ENCODE measurements at regions not wholly inside any gene's neighbourhood (a gene's known extent, or its start where the extent isn't known, plus 50 kb on each side); places are given as distances from the start of the nearest gene placed in this dataset.

- H3K27ac ChIP-seq = no peak overlapping the region
- POLR2A ChIA-PET = no interaction called here
- FAIRE-seq (no peak), ATAC-seq (no peak), DNase-seq (ENCODE audit: low read depth in 1 of 2, low spot score in 1 of 2) (no peak)
- no peak overlapping the region for H3K4me3 ChIP-seq
- TF ChIP-seq BHLHE40 (IDR thresholded peaks at IDR 0.05; ENCODE audit: low read depth, low read length) = no peak
- 0 out of 2 replicates have a peak, but pooled peaks have one; percentile 19 for TF ChIP-seq REST (IDR thresholded peaks at IDR 0.05)
- TF ChIP-seq MAZ (IDR thresholded peaks at IDR 0.05; ENCODE audit: borderline replicate concordance, low read depth, low read length) = no peak
- no peak overlapping the region for H3K4me2 ChIP-seq
- H3K4me1 ChIP-seq = no peaks in the 10 kb centered on the region
- WGBS (ENCODE audit: missing lambda C conversion rate) = 67% methylated on average over 4 of the region's 4 CpGs
- H3K9me3 ChIP-seq = no peaks in the 10 kb centered on the region
- CTCF ChIA-PET = no interaction called here
Observed at GRCh38 chrX:45859407-45859806, 658.7 kb upstream of the DIPK2B start.

GRCh38 chrX:45852884-45853283 is 652.2 kb upstream of the DIPK2B start:
- H3K27ac ChIP-seq = peak overlapping the region; percentile 48 to 96; a peak in 4 of 6 replicates
- peaks cover 19% of the 10 kb centered on the region for H3K4me1 ChIP-seq
- FAIRE-seq (peak; percentile 81), ATAC-seq (no peak), DNase-seq (ENCODE audit: low read depth in 1 of 2, low spot score in 1 of 2) (no peak)
- no peaks in the 10 kb centered on the region for H3K9me3 ChIP-seq
- ChIA-PET CTCF (no interaction called here), POLR2A (no interaction called here)
- H3K4me3 ChIP-seq = no peak overlapping the region
- TF ChIP-seq EHMT2 (IDR thresholded peaks at IDR 0.05; ENCODE audit: low read depth) (no peak), KDM5A (IDR thresholded peaks at IDR 0.05) (no peak), GATA3 (IDR thresholded peaks at IDR 0.05; ENCODE audit: borderline replicate concordance) (no peak), SMC3 (IDR thresholded peaks at IDR 0.05) (no peak), BCL3 (IDR thresholded peaks at IDR 0.05) (no peak), HOXB5 (CRISPR knock-in tag; IDR thresholded peaks at IDR 0.05) (no peak), NR3C1 (IDR thresholded peaks at IDR 0.05) (no peak), CBX8 (IDR thresholded peaks at IDR 0.05) (no peak), ATOH8 (CRISPR knock-in tag; IDR thresholded peaks at IDR 0.05; ENCODE audit: low read depth) (no peak), E2F6 (IDR thresholded peaks at IDR 0.05; ENCODE audit: borderline replicate concordance, low read depth) (no peak), FOSB (CRISPR knock-in tag; IDR thresholded peaks at IDR 0.05) (no peak), RCOR1 (IDR thresholded peaks at IDR 0.05; ENCODE audit: low read depth, low read length) (no peak), EP300 (IDR thresholded peaks at IDR 0.05) (no peak), EHF (CRISPR knock-in tag; IDR thresholded peaks at IDR 0.05) (no peak), HES2 (IDR thresholded peaks at IDR 0.05) (no peak), CEBPB (IDR thresholded peaks at IDR 0.05) (no peak), FOSL2 (IDR thresholded peaks at IDR 0.05) (no peak), FOSL2 (CRISPR knock-in tag; IDR thresholded peaks at IDR 0.05) (no peak)
- 85% methylated on average over 3 of the region's 3 CpGs for WGBS (ENCODE audit: missing lambda C conversion rate)
- peak overlapping the region; percentile 66 for H3K4me2 ChIP-seq
